Upper lobe of left lung (tissue), 6 donors: ENCODE measurements at regions not wholly inside any gene's neighbourhood (a gene's known extent, or its start where the extent isn't known, plus 50 kb on each side); places are given as distances from the start of the nearest gene placed in this dataset.

ENCODE experiments used
- ATAC-seq, 2 donors: fragments of 200-7000 bp; cut with Tn5 transposase; one replicate each; pipeline ENCODE4 v1.9.1; 2022; ENCODE audit warnings: mild to moderate bottlenecking in 2 of 2, moderate library complexity in 2 of 2; ENCODE audit not compliant: low FRiP score in 2 of 2
- DNase-seq, 2 donors: peaks; one replicate each; pipeline ENCODE4 v3.0.0-alpha.2; 2019 to 2020
- H3K27ac ChIP-seq, 4 donors: fragments of 200-600 bp; sonication (generic); one replicate each; pipeline ENCODE4 v1.5.1; 2016 to 2019
- H3K27me3 ChIP-seq, 4 donors: fragments of 200-600 bp; sonication (generic); one replicate each; pipeline ENCODE4 v1.5.1; 2017 to 2019
- H3K36me3 ChIP-seq, 4 donors: fragments of 200-600 bp; sonication (generic); one replicate each; pipeline ENCODE4 v1.5.1; 2016 to 2019
- H3K4me1 ChIP-seq, 4 donors: fragments of 200-600 bp; sonication (generic); one replicate each; pipeline ENCODE4 v1.5.1; 2018 to 2019
- H3K4me3 ChIP-seq, 4 donors: fragments of 200-600 bp; sonication (generic); one replicate each; pipeline ENCODE4 v1.5.1; 2017 to 2019; ENCODE audit warnings: mild to moderate bottlenecking in 2 of 4, moderate library complexity in 1 of 4
- H3K9me3 ChIP-seq, 4 donors: fragments of 200-600 bp; sonication (generic); one replicate each; pipeline ENCODE4 v1.5.1; 2018 to 2019
- EP300 ChIP-seq, 4 donors: sonication (generic); formaldehyde crosslinking; IDR thresholded peaks; one replicate each; pipeline ENCODE4 v1.5.1; 2017; ENCODE audit warnings: antibody characterized with exemption in 4 of 4, control low read depth in 2 of 4
- POLR2A ChIP-seq, 4 donors: fragments of 450-650 bp; IDR thresholded peaks; one replicate each; pipeline ENCODE4 v1.5.1; 2016 to 2017; ENCODE audit warnings: antibody characterized with exemption in 4 of 4, mild to moderate bottlenecking in 2 of 4
- POLR2AphosphoS5 ChIP-seq, 2 donors: sonication (generic); formaldehyde crosslinking; IDR thresholded peaks; one replicate each; pipeline ENCODE4 v1.5.1; 2017; ENCODE audit warnings: antibody characterized with exemption in 2 of 2
- WGBS, 2 donors: methylation state at CpG; one replicate each; pipeline ENCODE4 v1.1.5; 2017 to 2018; 5-methylcytosine and 5-hydroxymethylcytosine counted together
- TF ChIP-seq, protein P1 (sequence below), 6 experiments: fragments of 450-650 bp in 4 of 6; fragments of 200-600 bp in 2 of 6; sonication (generic) in 2 of 6; IDR thresholded peaks; one replicate each; pipeline ENCODE4 v1.5.1; 2016 to 2019; ENCODE audit warnings: antibody characterized with exemption in 6 of 6
- donor health status: DM: no; HTN: no; CAD: no; lungs with moderate emphysema.
- donor health status: DM: no; HTN: yes; CAD: no; lungs with severe emphysema.

DNA sequence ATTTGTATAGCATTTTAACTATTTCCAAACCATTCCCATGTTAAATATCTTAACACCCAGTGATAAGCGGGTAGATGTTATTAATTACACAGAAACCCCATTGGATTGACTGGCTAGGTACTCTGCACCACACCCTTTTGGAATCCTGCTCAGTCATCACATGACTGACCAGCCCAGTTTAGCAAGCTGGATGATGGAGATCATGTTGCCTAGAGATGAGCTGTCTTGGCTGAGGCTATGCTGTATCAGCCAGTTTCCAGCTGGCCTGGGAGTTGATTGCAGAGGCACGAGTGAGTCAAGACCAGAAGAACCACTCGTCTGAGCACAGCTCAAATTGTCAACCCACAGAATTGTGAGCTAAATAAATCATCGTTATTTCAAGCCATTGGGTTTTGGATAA lies 124.6 kb downstream of the ZNF621 start:
- no peaks in the 10 kb centered on the region for H3K27me3 ChIP-seq
- TF ChIP-seq POLR2A (IDR thresholded peaks at IDR 0.05): no peak
- TF ChIP-seq, protein P1, sequence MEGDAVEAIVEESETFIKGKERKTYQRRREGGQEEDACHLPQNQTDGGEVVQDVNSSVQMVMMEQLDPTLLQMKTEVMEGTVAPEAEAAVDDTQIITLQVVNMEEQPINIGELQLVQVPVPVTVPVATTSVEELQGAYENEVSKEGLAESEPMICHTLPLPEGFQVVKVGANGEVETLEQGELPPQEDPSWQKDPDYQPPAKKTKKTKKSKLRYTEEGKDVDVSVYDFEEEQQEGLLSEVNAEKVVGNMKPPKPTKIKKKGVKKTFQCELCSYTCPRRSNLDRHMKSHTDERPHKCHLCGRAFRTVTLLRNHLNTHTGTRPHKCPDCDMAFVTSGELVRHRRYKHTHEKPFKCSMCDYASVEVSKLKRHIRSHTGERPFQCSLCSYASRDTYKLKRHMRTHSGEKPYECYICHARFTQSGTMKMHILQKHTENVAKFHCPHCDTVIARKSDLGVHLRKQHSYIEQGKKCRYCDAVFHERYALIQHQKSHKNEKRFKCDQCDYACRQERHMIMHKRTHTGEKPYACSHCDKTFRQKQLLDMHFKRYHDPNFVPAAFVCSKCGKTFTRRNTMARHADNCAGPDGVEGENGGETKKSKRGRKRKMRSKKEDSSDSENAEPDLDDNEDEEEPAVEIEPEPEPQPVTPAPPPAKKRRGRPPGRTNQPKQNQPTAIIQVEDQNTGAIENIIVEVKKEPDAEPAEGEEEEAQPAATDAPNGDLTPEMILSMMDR (IDR thresholded peaks at IDR 0.05): no peak
- no peak for TF ChIP-seq EP300 (IDR thresholded peaks at IDR 0.05)
- TF ChIP-seq POLR2AphosphoS5 (IDR thresholded peaks at IDR 0.05): no peak
- 87 to 93% methylated on average over 4 of the region's 4 CpGs for WGBS, 2 donors
- H3K9me3 ChIP-seq: no peaks in the 10 kb centered on the region
- ATAC-seq (no peak), DNase-seq (no peak)
- H3K4me3 ChIP-seq: no peak overlapping the region
- no peaks in the 10 kb centered on the region for H3K4me1 ChIP-seq
- no peak overlapping the region for H3K27ac ChIP-seq
- H3K36me3 ChIP-seq: no peaks in the 10 kb centered on the region

DNA sequence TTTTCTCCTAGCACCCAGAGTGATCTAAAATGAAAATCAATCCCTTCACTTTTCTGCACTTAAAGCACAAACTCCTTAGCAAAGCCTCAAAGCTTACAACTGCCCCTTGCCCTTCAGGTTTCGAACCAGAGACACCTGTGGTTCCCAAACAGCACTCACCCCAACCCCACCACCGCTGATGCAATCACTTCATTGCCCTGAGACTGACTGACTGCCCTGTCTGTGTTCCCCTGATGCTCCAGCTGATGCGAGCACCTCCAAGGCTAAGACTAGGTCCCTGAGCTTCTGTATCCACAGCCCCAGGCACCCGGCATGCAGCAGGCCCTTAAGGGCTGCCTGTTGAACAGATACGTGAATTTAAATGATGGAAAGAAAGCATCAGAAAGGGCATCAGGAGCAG lies 127.3 kb downstream of the ZNF621 start:
- TF ChIP-seq EP300 (IDR thresholded peaks at IDR 0.05): no peak
- TF ChIP-seq, protein P1 (IDR thresholded peaks at IDR 0.05): no peak
- TF ChIP-seq POLR2A (IDR thresholded peaks at IDR 0.05): no peak
- no peak for TF ChIP-seq POLR2AphosphoS5 (IDR thresholded peaks at IDR 0.05)
- 89 to 95% methylated on average over 5 of the region's 5 CpGs for WGBS, 2 donors
- Histone ChIP-seq H3K27ac (no peak overlapping the region), H3K4me3 (no peak overlapping the region), H3K4me1 (no peaks in the 10 kb centered on the region), H3K9me3 (no peaks in the 10 kb centered on the region), H3K27me3 (no peaks in the 10 kb centered on the region), H3K36me3 (no peaks in the 10 kb centered on the region)
- DNase-seq: no peak
- no peak for ATAC-seq

DNA sequence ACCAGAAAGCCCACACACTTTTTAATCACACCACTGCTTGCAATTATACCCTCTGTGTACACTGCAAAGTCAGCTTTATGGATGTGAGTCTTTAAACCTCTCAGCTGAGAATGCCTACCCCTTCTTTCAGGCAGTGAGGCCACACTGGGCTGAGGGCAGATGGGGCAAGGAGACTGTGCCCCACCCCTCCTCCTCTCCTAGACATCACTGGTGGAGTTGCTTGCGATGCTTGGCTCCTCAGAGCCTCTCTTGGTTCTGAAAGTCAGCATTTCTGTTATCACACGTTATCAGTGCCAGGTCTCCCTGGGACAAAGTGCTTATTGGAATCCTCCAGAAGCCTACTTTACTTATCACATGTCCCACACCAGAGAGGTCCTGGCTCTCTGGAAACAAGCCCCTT lies 128.2 kb downstream of the ZNF621 start:
- no peaks in the 10 kb centered on the region for H3K9me3 ChIP-seq
- no peaks in the 10 kb centered on the region for H3K36me3 ChIP-seq
- no peak overlapping the region for H3K27ac ChIP-seq
- no peak for ATAC-seq
- H3K4me3 ChIP-seq: no peak overlapping the region
- no peaks in the 10 kb centered on the region for H3K27me3 ChIP-seq
- TF ChIP-seq POLR2A (IDR thresholded peaks at IDR 0.05) (no peak), EP300 (IDR thresholded peaks at IDR 0.05) (no peak), POLR2AphosphoS5 (IDR thresholded peaks at IDR 0.05) (no peak)
- TF ChIP-seq, protein P1 (IDR thresholded peaks at IDR 0.05): no peak
- no peaks in the 10 kb centered on the region for H3K4me1 ChIP-seq
- WGBS, 2 donors: 67 to 79% methylated on average over 2 of the region's 2 CpGs
- no peak for DNase-seq

DNA sequence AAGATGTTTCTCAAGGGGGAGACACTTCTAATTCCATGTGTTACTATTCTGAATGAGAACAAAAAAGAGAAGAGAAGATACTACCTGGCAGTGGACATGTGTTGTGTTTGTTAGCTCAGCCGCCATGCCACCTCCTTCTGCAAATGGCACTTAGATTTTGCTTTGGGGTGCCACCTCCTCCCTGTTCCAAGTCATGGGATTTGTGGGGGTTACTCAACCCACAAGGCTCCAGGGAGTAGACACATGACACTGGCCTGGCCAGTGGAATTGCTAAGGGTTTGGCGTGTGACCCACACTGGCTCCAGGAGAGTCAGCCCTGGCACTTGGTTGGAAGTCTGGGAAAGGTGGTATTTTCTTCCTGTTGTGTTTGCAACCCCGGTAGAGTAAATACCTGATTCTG lies 129.1 kb downstream of the ZNF621 start:
- H3K9me3 ChIP-seq: no peaks in the 10 kb centered on the region
- no peak for DNase-seq
- H3K4me3 ChIP-seq: no peak overlapping the region
- TF ChIP-seq POLR2AphosphoS5 (IDR thresholded peaks at IDR 0.05) (no peak), POLR2A (IDR thresholded peaks at IDR 0.05) (no peak), EP300 (IDR thresholded peaks at IDR 0.05) (no peak)
- TF ChIP-seq, protein P1 (IDR thresholded peaks at IDR 0.05): no peak
- no peak overlapping the region for H3K27ac ChIP-seq
- 88 to 96% methylated on average over 2 to 3 of the region's 3 CpGs for WGBS, 2 donors
- H3K4me1 ChIP-seq: no peaks in the 10 kb centered on the region
- no peak for ATAC-seq
- H3K36me3 ChIP-seq: no peaks in the 10 kb centered on the region
- H3K27me3 ChIP-seq: no peaks in the 10 kb centered on the region

DNA sequence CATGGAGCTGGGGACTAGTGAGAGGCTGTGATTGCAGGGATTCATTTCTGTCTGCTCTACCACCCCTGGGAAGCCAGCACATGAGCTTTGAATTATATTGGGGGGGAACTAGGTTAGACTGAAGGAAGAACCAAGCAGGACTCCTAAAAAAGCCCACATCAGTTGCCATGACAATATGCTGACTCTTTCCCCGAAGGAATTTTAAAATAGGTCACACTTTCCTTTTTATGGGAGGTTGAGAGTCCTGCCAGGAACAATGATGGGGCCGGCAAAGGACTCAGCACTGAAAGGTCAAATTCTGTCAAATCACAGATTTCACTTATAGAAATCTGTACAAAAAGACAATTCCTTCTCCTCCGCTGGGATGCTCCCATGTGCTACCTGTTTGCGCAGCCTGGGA lies 130.8 kb downstream of the ZNF621 start:
- DNase-seq (no peak), ATAC-seq (no peak)
- TF ChIP-seq, protein P1 (IDR thresholded peaks at IDR 0.05): no peak
- no peak for TF ChIP-seq POLR2AphosphoS5 (IDR thresholded peaks at IDR 0.05)
- H3K27ac ChIP-seq: no peak overlapping the region
- 81 to 92% methylated on average over 4 of the region's 4 CpGs for WGBS, 2 donors
- no peaks in the 10 kb centered on the region for H3K9me3 ChIP-seq
- H3K27me3 ChIP-seq: no peaks in the 10 kb centered on the region
- H3K36me3 ChIP-seq: no peaks in the 10 kb centered on the region
- no peak overlapping the region for H3K4me3 ChIP-seq
- no peaks in the 10 kb centered on the region for H3K4me1 ChIP-seq
